GM23338 (cell line): ENCODE measurements at regions not wholly inside any gene's neighbourhood (a gene's known extent, or its start where the extent isn't known, plus 50 kb on each side); places are given as distances from the start of the nearest gene placed in this dataset.

Experiments used
- CTCF ChIP-seq, 2 experiments: fragments of 200-600 bp in 1 of 2; sonication (generic) in 1 of 2; conservative IDR thresholded peaks; 2 replicates each; pipeline versions ENCODE4 v1.5.1 to v1.6.1; 2016 to 2017; ENCODE audit warnings: antibody characterized with exemption in 2 of 2, low read depth in 2 of 2, mild to moderate bottlenecking in 2 of 2, moderate library complexity in 1 of 2
- ETS1 ChIP-seq: IDR thresholded peaks from 2 replicates; pipeline ENCODE4 v1.6.1; 2016; ENCODE audit warnings: antibody characterized with exemption

- TF ChIP-seq ETS1 (no peak), CTCF (conservative IDR thresholded peaks at IDR 0.05; ENCODE audit: low read depth in 2 of 2) (peak in 1 of 2 experiments; percentile 30; a peak in 2 of 4 replicates)
Measured at GRCh38 chrX:131609480-131609879, 65.6 kb downstream of the OR13H1 start.
